DMS53 treated with DMSO at 0.1 percent for 48 hours (cell line): ENCODE measurements at regions not wholly inside any gene's neighbourhood (a gene's known extent, or its start where the extent isn't known, plus 50 kb on each side); places are given as distances from the start of the nearest gene placed in this dataset.
"Not testable (repeated sequence)": the region's sequence is repeated elsewhere in the genome, so short reads cannot be mapped to it uniquely, and the experiment has no call there.

Source experiments
- DNase-seq: peaks from one replicate; lab custom pipeline; 2025; ENCODE audit not compliant: unreplicated experiment; lab: John Stamatoyannopoulos, UW

GRCh38 chr5:72599519-72600370 lies 92.5 kb upstream of the ZNF366 start:
- no peak for DNase-seq

GRCh38 chr5:72599065-72599433 lies 91.8 kb upstream of the ZNF366 start:
- DNase-seq, result no peak

- no peak for DNase-seq
Measured at GRCh38 chr5:72598401-72599064, 91.3 kb upstream of the ZNF366 start.

GRCh38 chr5:72597456-72597948 lies 90.3 kb upstream of the ZNF366 start:
- DNase-seq, result no peak

GRCh38 chr5:72596956-72597355 lies 89.7 kb upstream of the ZNF366 start:
- no peak for DNase-seq

- DNase-seq, result no peak
Measured at GRCh38 chr5:72588640-72589039, 81.4 kb upstream of the ZNF366 start.

- no peak for DNase-seq
Measured at GRCh38 chr5:72587661-72588308, 80.6 kb upstream of the ZNF366 start.

GRCh38 chr5:72586788-72587530 lies 79.7 kb upstream of the ZNF366 start:
- no peak for DNase-seq

GRCh38 chr5:72584466-72584865 lies 77.3 kb upstream of the ZNF366 start:
- DNase-seq, result peak; percentile 7

GRCh38 chr5:72579290-72579689 lies 72.1 kb upstream of the ZNF366 start:
- not testable (repeated sequence) for DNase-seq

- DNase-seq, result no peak
Measured at GRCh38 chr5:72572236-72572765, 65.1 kb upstream of the ZNF366 start.

- DNase-seq, result no peak
Measured at GRCh38 chr5:72569408-72569944, 62.3 kb upstream of the ZNF366 start.

GRCh38 chr5:72566746-72567145 lies 59.5 kb upstream of the ZNF366 start:
- no peak for DNase-seq

- DNase-seq, result no peak
Measured at GRCh38 chr5:72565513-72566289, 58.5 kb upstream of the ZNF366 start.

GRCh38 chr5:72562717-72563116 lies 55.5 kb upstream of the ZNF366 start:
- no peak for DNase-seq

- DNase-seq, result no peak
Measured at GRCh38 chr5:72561148-72561972, 54.1 kb upstream of the ZNF366 start.

GRCh38 chr5:72559866-72560766 lies 52.9 kb upstream of the ZNF366 start:
- no peak for DNase-seq

GRCh38 chr5:72558383-72558782 lies 51.2 kb upstream of the ZNF366 start:
- DNase-seq, result no peak
